LNCAP (cell line): ENCODE measurements at regions not wholly inside any gene's neighbourhood (a gene's known extent, or its start where the extent isn't known, plus 50 kb on each side); places are given as distances from the start of the nearest gene placed in this dataset.

Experiments used
- CTCF ChIP-seq: fragments of 450-650 bp; IDR thresholded peaks from 2 replicates; pipeline ENCODE4 v1.5.1; 2017; ENCODE audit warnings: mild to moderate bottlenecking

DNA sequence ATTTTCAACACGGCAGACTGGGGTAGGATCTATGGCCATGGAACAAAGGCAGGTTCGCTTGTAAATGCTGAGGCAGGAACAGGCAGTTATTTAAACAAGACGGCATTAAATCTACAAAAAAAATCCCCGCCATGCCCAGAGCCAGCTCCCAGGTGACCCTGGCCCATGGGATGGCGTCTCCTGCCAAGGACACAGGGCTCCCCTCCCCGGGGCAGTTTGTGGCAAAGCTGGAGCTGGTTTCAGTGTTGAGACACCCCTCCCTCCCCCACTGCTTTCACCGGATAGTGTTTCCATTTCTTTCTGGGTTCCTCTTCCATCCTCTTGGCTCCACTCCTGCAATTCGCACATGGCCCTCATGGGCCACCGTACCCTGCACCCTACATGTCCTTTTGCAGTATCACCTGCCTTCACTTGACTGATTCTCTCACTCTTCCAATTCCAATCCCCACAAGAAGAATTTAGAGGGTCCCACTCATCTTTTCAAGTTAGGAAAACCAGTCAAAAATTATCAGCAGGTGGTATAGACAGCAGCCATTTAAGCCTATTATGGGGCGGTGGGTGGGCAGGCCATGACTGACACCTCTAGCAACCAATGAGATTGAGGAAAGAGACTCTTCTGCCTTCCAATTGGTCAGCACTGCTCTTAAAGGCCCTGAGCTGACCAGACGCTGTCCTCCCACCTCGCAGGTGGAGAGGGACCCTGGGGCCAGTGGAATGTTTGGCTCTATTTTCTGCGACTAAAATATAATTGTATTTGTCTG lies 52.0 kb downstream of the OLIG1 start:
- no peak for TF ChIP-seq CTCF

DNA sequence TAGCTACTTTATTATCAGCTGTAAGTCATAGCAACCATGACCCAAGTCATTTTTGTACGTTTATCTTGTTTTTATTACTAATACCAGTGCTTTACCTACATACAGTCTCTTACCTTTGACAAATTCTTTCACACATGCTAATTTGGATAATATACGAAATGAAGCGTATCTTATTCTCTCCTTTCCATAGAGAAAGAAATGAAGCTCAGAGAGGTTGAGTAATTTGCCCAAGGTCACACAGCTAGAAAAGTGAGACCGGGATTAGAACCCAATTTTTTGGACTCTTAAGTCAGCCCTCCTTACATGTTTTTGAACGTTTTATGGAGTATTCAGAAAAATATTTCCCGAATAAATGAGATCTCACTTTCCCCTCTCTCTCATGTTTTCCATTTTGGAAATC lies 52.6 kb downstream of the OLIG1 start:
- TF ChIP-seq CTCF, result no peak

- no peak for TF ChIP-seq CTCF
Observed at GRCh38 chr21:33123374-33124123, 53.6 kb downstream of the OLIG1 start.

DNA sequence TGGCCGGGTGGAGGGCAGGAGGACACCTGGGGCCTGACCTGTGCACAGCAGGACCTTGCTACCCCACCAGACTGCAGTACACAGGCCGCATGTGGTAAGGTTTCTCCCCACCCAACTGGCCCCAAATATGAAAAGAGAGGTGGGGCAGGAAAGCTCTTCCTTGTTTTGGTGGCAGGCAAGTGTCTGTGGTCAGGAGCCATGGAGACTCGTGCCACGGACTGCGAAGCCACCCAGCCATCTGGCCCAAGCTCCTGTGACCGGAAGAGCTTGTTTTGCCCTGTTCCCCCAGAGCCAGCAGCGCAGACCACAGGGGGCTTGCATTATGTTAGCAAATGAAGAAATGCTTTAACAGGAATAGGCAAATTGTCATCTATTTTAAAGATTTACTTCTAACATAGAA lies 54.9 kb downstream of the OLIG1 start:
- no peak for TF ChIP-seq CTCF

GRCh38 chr21:33125680-33126375 lies 55.9 kb downstream of the OLIG1 start:
- TF ChIP-seq CTCF, result no peak

DNA sequence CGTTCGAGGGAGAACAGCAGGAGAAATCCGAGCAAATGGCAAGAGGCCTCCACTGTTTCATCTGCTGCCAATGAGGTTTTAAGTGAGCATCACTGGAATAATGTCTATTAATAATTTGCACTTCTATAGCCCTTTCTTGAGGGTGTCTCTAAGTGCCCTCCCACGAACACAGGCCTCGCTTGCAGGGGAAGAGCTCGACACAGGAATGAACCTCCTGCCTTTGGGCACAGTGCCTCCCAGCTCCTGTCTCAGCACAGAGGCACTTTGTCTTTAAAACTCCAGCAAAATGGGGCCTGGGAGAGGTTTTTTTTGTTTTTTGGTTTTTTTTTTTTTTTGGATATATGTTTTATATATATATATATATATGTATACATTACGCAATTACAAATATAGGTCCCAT lies 56.6 kb downstream of the OLIG1 start:
- TF ChIP-seq CTCF, result no peak

GRCh38 chr21:33127154-33127867 lies 57.4 kb downstream of the OLIG1 start:
- peak; percentile 56 for TF ChIP-seq CTCF
